ENCODE measurements at regions not wholly inside any gene's neighbourhood (a gene's known extent, or its start where the extent isn't known, plus 50 kb on each side); places are given as distances from the start of the nearest gene placed in this dataset.

DNA sequence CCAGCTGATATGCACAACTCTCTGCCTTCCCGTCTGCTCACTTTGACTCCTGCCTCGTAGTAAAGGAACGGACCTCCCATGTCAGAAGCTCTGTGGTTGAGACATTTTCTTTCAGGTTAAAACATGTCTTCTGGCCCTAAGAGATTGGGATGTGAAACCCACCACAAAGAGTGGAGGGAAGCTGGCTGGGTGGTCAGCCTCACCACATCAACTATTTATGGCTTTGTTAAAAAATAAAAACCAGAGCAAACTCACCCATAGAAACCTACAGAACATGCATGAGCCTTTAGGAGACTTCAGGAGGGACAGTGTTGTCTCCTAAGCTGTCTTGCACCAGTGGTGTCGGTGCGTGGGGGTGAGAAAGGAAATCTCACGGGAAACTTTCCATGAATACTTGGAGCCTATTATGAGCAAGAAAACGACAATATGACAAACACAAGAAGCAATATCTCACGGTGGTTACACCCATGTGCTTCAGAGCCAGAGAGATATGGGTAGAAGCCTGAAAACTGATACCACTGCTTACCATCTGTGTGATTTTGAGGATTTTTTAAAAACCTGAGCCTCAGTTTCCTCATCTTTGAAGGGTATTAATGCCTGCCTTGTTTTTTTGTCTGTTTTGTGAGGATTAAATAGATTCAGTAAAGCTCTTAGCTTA, 61.7 kb upstream of the XYLT1 start:
- no peak for DNase-seq

DNA sequence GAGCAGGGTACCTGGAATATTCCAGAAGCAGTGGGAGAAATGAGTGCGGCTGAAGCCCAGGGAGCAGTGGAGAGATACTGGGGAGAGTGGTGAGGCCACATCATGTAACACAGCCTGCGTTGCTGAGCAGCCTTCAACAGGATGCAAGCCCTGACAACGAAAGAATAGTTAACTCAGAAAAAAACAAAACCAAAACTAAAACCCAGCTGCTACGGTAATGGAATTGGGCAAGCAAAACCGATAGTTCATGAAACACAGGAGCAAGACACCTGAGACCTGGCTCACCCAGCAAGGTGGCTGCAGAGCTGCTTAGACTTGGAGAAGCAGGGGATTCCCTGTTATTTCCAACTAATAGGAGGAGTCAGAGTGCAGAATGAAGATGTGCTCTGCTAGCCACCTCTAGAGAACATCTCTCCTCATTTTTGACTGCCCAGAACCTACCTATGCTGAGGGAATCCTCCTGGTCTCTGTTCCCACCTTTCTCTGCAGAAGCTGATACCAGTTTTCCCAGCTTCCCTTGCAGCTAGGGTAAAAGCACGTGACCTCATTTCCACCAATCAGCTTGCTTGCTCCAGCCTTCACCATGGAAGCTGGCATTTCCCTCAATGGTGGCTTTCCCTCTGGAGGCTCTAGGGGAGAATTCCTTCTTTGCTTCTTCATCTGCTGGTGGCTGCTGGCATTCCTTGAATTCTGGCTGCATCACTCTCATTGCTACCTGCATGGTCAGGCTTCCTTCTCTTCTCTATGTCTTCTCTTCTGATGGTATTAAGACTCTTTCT, 59.4 kb upstream of the XYLT1 start:
- peak; percentile 12 for DNase-seq

GRCh38 chr16:17526956-17527937, 56.5 kb upstream of the XYLT1 start:
- no peak for DNase-seq

- no peak for DNase-seq
These were observed 53.9 kb upstream of the XYLT1 start for GRCh38 chr16:17524656-17525055.

DNA sequence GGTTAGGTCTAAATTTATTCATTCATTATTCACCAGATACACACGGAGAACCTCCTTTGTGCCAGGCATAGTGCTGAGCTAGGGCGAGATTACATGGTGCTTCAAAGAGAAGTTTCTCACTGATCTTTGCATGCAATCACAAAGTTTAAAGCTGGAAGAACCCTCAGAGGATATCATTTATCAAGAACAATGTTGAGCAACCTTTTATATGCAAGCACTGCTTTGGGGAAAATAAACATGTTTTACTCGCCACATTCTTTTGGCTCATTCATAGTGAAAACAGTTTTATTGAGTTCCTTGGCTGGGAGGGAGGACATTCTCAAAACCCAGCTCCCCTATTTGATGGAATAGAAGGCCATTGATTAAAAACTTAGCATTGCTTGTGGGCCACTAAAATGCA, 49.8 kb upstream of the XYLT1 start:
- no peak for DNase-seq

Data from stimulated activated CD4-positive, alpha-beta T cell treated with anti-CD3 and anti-CD28 coated beads, Interleukin-4, amount 100 ng/mL, for 24 hours (primary cell).